Esophagus muscularis mucosa (tissue), 4 donors: ENCODE measurements at regions not wholly inside any gene's neighbourhood (a gene's known extent, or its start where the extent isn't known, plus 50 kb on each side); places are given as distances from the start of the nearest gene placed in this dataset.

Experiments
- DNase-seq: peaks from one replicate; pipeline ENCODE4 v3.0.0-alpha.2; 2017; ENCODE audit errors: extremely low spot score
- H3K27ac ChIP-seq, 4 donors: fragments of 200-600 bp; sonication (generic); replicated peaks in 1 of 4; 1 replicate in 3 of 4; 2 replicates in 1 of 4; pipeline ENCODE4 v1.5.1; 2016 to 2019; ENCODE audit warnings: mild to moderate bottlenecking in 1 of 4
- H3K27me3 ChIP-seq, 4 donors: fragments of 200-600 bp; sonication (generic); one replicate each; pipeline versions ENCODE4 v1.5.1 to v1.6.0; 2016 to 2019
- H3K36me3 ChIP-seq, 4 donors: fragments of 200-600 bp; sonication (generic); one replicate each; pipeline ENCODE4 v1.5.1; 2016 to 2019
- H3K4me1 ChIP-seq, 4 donors: fragments of 200-600 bp; sonication (generic); one replicate each; pipeline ENCODE4 v1.5.1; 2016 to 2019
- H3K4me3 ChIP-seq, 4 donors: fragments of 200-600 bp; sonication (generic); 1 replicate in 2 of 4; 2 replicates in 2 of 4; pipeline ENCODE4 v1.5.1; 2016 to 2019; ENCODE audit warnings: mild to moderate bottlenecking in 4 of 4, moderate library complexity in 1 of 4
- H3K9me3 ChIP-seq, 4 donors: fragments of 200-600 bp; sonication (generic); 1 replicate in 3 of 4; 2 replicates in 1 of 4; pipeline ENCODE4 v1.5.1; 2016 to 2019
- CTCF ChIP-seq, 3 experiments: fragments of 200-600 bp in 2 of 3; fragments of 450-650 bp in 1 of 3; sonication (generic) in 2 of 3; IDR thresholded peaks; one replicate each; pipeline ENCODE4 v1.5.1; 2017 to 2019; ENCODE audit warnings: antibody characterized with exemption in 3 of 3, mild to moderate bottlenecking in 2 of 3, moderate library complexity in 1 of 3
- EP300 ChIP-seq: sonication (generic); formaldehyde crosslinking; IDR thresholded peaks from one replicate; pipeline ENCODE4 v1.6.1; 2017; ENCODE audit warnings: antibody characterized with exemption
- POLR2A ChIP-seq: fragments of 450-650 bp; IDR thresholded peaks from one replicate; pipeline ENCODE4 v1.6.1; 2017; ENCODE audit warnings: antibody characterized with exemption, moderate library complexity, mild to moderate bottlenecking, low read depth
- POLR2AphosphoS5 ChIP-seq, 2 donors: sonication (generic); formaldehyde crosslinking; IDR thresholded peaks; one replicate each; pipeline ENCODE4 v1.6.1; 2017; ENCODE audit warnings: antibody characterized with exemption in 2 of 2
- WGBS: methylation state at CpG from one replicate; pipeline ENCODE4 v1.1.5; 2018; 5-methylcytosine and 5-hydroxymethylcytosine counted together
- intact Hi-C: fragments of 100-400 bp; cut with DNase I; formaldehyde crosslinking; loops from one replicate; pipeline ENCODE4 v1.15.1; 2023

GRCh38 chr2:62406573-62407043, 99.4 kb downstream of the TMEM17 start:
- intact Hi-C loops, result no loop called here
- no peak overlapping the region for H3K4me3 ChIP-seq
- 89% methylated on average over 3 of the region's 3 CpGs for WGBS
- H3K36me3 ChIP-seq, result no peaks in the 10 kb centered on the region
- no peaks in the 10 kb centered on the region for H3K27me3 ChIP-seq
- H3K4me1 ChIP-seq, result peaks cover 13 to 27% (median 20%) of the 10 kb centered on the region in 4 donors
- no peak for TF ChIP-seq CTCF (IDR thresholded peaks at IDR 0.05)
- H3K9me3 ChIP-seq, result no peaks in the 10 kb centered on the region
- DNase-seq, result no peak
- H3K27ac ChIP-seq, result no peak overlapping the region

- Histone ChIP-seq H3K4me3 (no peak overlapping the region), H3K27me3 (no peaks in the 10 kb centered on the region), H3K9me3 (no peaks in the 10 kb centered on the region), H3K36me3 (no peaks in the 10 kb centered on the region), H3K27ac (no peak overlapping the region), H3K4me1 (peaks cover 0 to 10% (median 5%) of the 10 kb centered on the region in 4 donors)
- intact Hi-C loops, result no loop called here
- no peak for TF ChIP-seq EP300
- no peak for TF ChIP-seq POLR2AphosphoS5 (IDR thresholded peaks at IDR 0.05)
- TF ChIP-seq CTCF (IDR thresholded peaks at IDR 0.05), result no peak
- no peak for TF ChIP-seq POLR2A
- DNase-seq, result peak; percentile 79
- WGBS, result 72% methylated on average over 5 of the region's 5 CpGs
Measured at GRCh38 chr2:62404913-62405312, 101.1 kb downstream of the TMEM17 start.

- H3K9me3 ChIP-seq, result no peaks in the 10 kb centered on the region
- H3K4me1 ChIP-seq, result no peaks in the 10 kb centered on the region
- no peak overlapping the region for H3K4me3 ChIP-seq
- no peaks in the 10 kb centered on the region for H3K36me3 ChIP-seq
- TF ChIP-seq CTCF (IDR thresholded peaks at IDR 0.05) (no peak), EP300 (no peak), POLR2AphosphoS5 (IDR thresholded peaks at IDR 0.05) (no peak), POLR2A (no peak)
- H3K27ac ChIP-seq, result no peak overlapping the region
- 91% methylated on average over 3 of the region's 3 CpGs for WGBS
- H3K27me3 ChIP-seq, result no peaks in the 10 kb centered on the region
- DNase-seq, result no peak
- intact Hi-C loops, result no loop called here
Measured at GRCh38 chr2:62402156-62402555, 103.8 kb downstream of the TMEM17 start.

- H3K27ac ChIP-seq, result no peak overlapping the region
- H3K4me1 ChIP-seq, result no peaks in the 10 kb centered on the region
- DNase-seq, result no peak
- TF ChIP-seq POLR2A, result no peak
- TF ChIP-seq EP300, result no peak
- no peak for TF ChIP-seq CTCF (IDR thresholded peaks at IDR 0.05)
- TF ChIP-seq POLR2AphosphoS5 (IDR thresholded peaks at IDR 0.05), result no peak
- WGBS, result 77% methylated on average over 3 of the region's 3 CpGs
- H3K27me3 ChIP-seq, result no peaks in the 10 kb centered on the region
- H3K4me3 ChIP-seq, result no peak overlapping the region
- no peaks in the 10 kb centered on the region for H3K9me3 ChIP-seq
- H3K36me3 ChIP-seq, result no peaks in the 10 kb centered on the region
- intact Hi-C loops, result no loop called here
Measured at GRCh38 chr2:62398356-62398755, 107.6 kb downstream of the TMEM17 start.

- Histone ChIP-seq H3K9me3 (no peaks in the 10 kb centered on the region), H3K36me3 (no peaks in the 10 kb centered on the region), H3K27me3 (no peaks in the 10 kb centered on the region), H3K4me3 (no peak overlapping the region), H3K27ac (no peak overlapping the region), H3K4me1 (no peaks in the 10 kb centered on the region)
- WGBS, result 58% methylated on average over 2 of the region's 2 CpGs
- TF ChIP-seq CTCF (IDR thresholded peaks at IDR 0.05), result no peak
- no peak for TF ChIP-seq EP300
- no peak for TF ChIP-seq POLR2AphosphoS5 (IDR thresholded peaks at IDR 0.05)
- TF ChIP-seq POLR2A, result no peak
- no peak for DNase-seq
- intact Hi-C loops, result no loop called here
Measured at GRCh38 chr2:62396880-62397279, 109.1 kb downstream of the TMEM17 start.
